Kidney (tissue), 13 donors: ENCODE measurements at regions not wholly inside any gene's neighbourhood (a gene's known extent, or its start where the extent isn't known, plus 50 kb on each side); places are given as distances from the start of the nearest gene placed in this dataset.

Source experiments
- DNase-seq, 5 donors: peaks; one replicate each; pipeline ENCODE4 v3.0.0-alpha.2; 2013 to 2020
- FAIRE-seq: peaks from 2 replicates; lab custom pipeline; 2012; peaks lifted over from hg19 to GRCh38; lab: Jason Lieb, UNC
- H3K27ac ChIP-seq, 2 donors: one replicate each; pipeline ENCODE4 v1.7.0; 2013; ENCODE audit warnings: low read depth in 2 of 2, low read length in 2 of 2, inconsistent platforms in 1 of 2
- H3K27me3 ChIP-seq: one replicate; pipeline ENCODE4 v1.7.1; 2013; ENCODE audit warnings: low read length, inconsistent platforms; ENCODE audit not compliant: control insufficient read depth, insufficient read depth
- H3K36me3 ChIP-seq, 3 donors: one replicate each; pipeline versions ENCODE4 v1.7.0 to v1.7.1; 2013; ENCODE audit warnings: low read length in 3 of 3, control low read depth in 1 of 3, inconsistent platforms in 1 of 3; ENCODE audit not compliant: insufficient read depth in 3 of 3, control insufficient read depth in 2 of 3
- H3K4me1 ChIP-seq, 3 donors: one replicate each; pipeline versions ENCODE4 v1.7.0 to v1.7.1; 2013; ENCODE audit warnings: low read length in 3 of 3, inconsistent platforms in 1 of 3, low read depth in 1 of 3; ENCODE audit not compliant: control insufficient read depth in 2 of 3, insufficient read depth in 2 of 3
- H3K4me3 ChIP-seq, 3 donors: one replicate each; pipeline versions ENCODE4 v1.7.0 to v1.8.1; 2013; ENCODE audit warnings: low read length in 3 of 3, control low read depth in 1 of 3, inconsistent platforms in 1 of 3
- H3K9ac ChIP-seq, 3 donors: one replicate each; pipeline versions ENCODE4 v1.7.0 to v1.7.1; 2013; ENCODE audit warnings: low read length in 3 of 3, control low read depth in 1 of 3, inconsistent platforms in 1 of 3
- H3K9me3 ChIP-seq, 3 donors: one replicate each; pipeline versions ENCODE4 v1.7.0 to v1.7.1; 2013; ENCODE audit warnings: low read length in 3 of 3, control low read depth in 1 of 3, inconsistent platforms in 1 of 3; ENCODE audit not compliant: control insufficient read depth in 2 of 3, insufficient read depth in 1 of 3
- intact Hi-C: fragments of 100-400 bp; cut with DNase I; formaldehyde crosslinking; loops from one replicate; pipeline ENCODE4 v1.11.1; 2022
- TF ChIP-seq, protein P1 (sequence below): IDR thresholded peaks from 3 replicates; pipeline ENCODE4 v1.5.1; 2012; ENCODE audit warnings: mild to moderate bottlenecking, moderate library complexity, borderline replicate concordance; ENCODE audit not compliant: insufficient read depth; ENCODE audit errors: extremely low read depth
- donor health status: control.
- donor health status: control.
- donor health status: control.
- donor health status: control.
- donor health status: control.
- donor health status: DM: yes; HTN: yes; CAD: no.
- donor health status: Normal renal cell carcinoma (clear cell type).

- intact Hi-C loops, result no loop called here
- no peak overlapping the region for H3K4me3 ChIP-seq
- H3K27me3 ChIP-seq, result no peaks in the 10 kb centered on the region
- FAIRE-seq, result no peak
- H3K9ac ChIP-seq, result no peak overlapping the region
- no peaks in the 10 kb centered on the region for H3K9me3 ChIP-seq
- H3K36me3 ChIP-seq, result no peaks in the 10 kb centered on the region
- no peaks in the 10 kb centered on the region for H3K4me1 ChIP-seq
- DNase-seq, result no peak
- no peak overlapping the region for H3K27ac ChIP-seq
- TF ChIP-seq, protein P1, sequence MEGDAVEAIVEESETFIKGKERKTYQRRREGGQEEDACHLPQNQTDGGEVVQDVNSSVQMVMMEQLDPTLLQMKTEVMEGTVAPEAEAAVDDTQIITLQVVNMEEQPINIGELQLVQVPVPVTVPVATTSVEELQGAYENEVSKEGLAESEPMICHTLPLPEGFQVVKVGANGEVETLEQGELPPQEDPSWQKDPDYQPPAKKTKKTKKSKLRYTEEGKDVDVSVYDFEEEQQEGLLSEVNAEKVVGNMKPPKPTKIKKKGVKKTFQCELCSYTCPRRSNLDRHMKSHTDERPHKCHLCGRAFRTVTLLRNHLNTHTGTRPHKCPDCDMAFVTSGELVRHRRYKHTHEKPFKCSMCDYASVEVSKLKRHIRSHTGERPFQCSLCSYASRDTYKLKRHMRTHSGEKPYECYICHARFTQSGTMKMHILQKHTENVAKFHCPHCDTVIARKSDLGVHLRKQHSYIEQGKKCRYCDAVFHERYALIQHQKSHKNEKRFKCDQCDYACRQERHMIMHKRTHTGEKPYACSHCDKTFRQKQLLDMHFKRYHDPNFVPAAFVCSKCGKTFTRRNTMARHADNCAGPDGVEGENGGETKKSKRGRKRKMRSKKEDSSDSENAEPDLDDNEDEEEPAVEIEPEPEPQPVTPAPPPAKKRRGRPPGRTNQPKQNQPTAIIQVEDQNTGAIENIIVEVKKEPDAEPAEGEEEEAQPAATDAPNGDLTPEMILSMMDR, result no peak
Measured at GRCh38 chr9:102770704-102771103, 224.4 kb upstream of the CYLC2 start.

DNA sequence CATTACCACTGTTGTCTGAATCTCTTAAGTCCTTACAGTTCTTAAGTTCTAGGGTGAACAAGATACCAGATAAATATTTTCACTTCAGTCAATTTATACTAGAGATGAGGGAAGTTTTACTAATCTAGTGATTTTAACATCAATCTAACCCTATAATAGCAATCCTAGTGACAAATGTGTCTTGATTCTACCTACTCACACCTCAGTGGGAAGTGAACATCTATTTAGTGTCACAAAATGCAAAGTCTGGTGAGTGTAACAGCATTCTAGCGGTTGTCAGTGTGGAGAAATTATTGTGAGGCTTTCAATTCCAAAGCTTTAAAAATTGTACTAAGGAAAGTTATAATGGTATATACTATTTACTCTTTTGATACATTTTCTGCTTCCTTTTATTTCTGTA is 225.8 kb upstream of the CYLC2 start:
- intact Hi-C loops, result no loop called here
- FAIRE-seq (no peak), DNase-seq (no peak)
- H3K27me3 ChIP-seq, result no peaks in the 10 kb centered on the region
- H3K27ac ChIP-seq, result no peak overlapping the region
- no peaks in the 10 kb centered on the region for H3K9me3 ChIP-seq
- no peak overlapping the region for H3K9ac ChIP-seq
- H3K4me1 ChIP-seq, result no peaks in the 10 kb centered on the region
- TF ChIP-seq, protein P1, result no peak
- H3K36me3 ChIP-seq, result no peaks in the 10 kb centered on the region
- no peak overlapping the region for H3K4me3 ChIP-seq

DNA sequence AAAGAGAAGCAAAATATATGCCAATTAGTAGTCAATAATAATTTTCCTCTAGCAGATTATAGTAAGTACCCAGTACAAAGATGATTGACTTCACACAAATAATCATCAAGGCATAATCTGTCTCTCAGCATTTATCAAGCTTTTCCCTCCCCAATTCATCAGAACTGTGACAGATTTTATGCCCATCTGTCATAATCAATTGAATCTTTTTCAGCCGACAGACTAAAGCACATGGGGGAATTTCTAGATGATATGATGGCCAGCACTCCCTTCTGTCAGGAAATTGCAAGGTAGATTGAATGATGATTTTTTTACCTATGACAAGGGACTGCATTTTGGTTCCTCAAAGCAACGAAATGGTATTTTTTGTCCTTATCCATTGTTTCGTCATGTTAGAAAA is 227.1 kb upstream of the CYLC2 start:
- no peak overlapping the region for H3K27ac ChIP-seq
- TF ChIP-seq, protein P1, result no peak
- DNase-seq (no peak), FAIRE-seq (no peak)
- no peaks in the 10 kb centered on the region for H3K4me1 ChIP-seq
- no peaks in the 10 kb centered on the region for H3K36me3 ChIP-seq
- no peak overlapping the region for H3K9ac ChIP-seq
- H3K9me3 ChIP-seq, result no peaks in the 10 kb centered on the region
- no peak overlapping the region for H3K4me3 ChIP-seq
- H3K27me3 ChIP-seq, result no peaks in the 10 kb centered on the region
- intact Hi-C loops, result no loop called here

DNA sequence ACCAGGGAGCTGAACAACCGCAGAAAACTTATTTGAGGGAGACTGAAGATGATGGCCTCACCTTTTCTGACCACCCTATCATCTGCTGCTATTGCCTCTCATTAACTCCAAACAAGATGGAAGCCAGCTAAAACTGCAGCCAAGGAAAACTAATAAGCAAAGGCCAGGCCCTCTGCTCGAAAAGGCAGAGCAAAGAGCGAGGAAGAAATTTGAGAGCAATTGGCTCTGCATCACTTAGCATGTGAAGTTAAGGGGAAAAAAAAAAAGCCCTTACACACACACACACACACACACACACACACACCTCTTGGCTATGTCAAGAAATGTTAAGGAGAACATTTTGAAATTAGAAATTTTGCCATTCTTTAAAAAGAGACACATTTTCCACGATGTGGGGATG is 228.1 kb upstream of the CYLC2 start:
- Histone ChIP-seq H3K36me3 (no peaks in the 10 kb centered on the region), H3K27me3 (no peaks in the 10 kb centered on the region), H3K4me3 (no peak overlapping the region), H3K9ac (no peak overlapping the region), H3K4me1 (no peaks in the 10 kb centered on the region), H3K27ac (no peak overlapping the region), H3K9me3 (no peaks in the 10 kb centered on the region)
- FAIRE-seq, result no peak
- intact Hi-C loops, result no loop called here
- TF ChIP-seq, protein P1, result no peak
- peak in 4 of 5 donors; percentile 24 to 62 (median 42) for DNase-seq
